ENCODE measurements at regions not wholly inside any gene's neighbourhood (a gene's known extent, or its start where the extent isn't known, plus 50 kb on each side); places are given as distances from the start of the nearest gene placed in this dataset.

- Histone ChIP-seq H3K9me1 (replicated peaks; ENCODE audit: control insufficient read depth, extremely low read depth, insufficient read depth, low read length) (no peaks in the 10 kb centered on the region), H3K4me3 (replicated peaks in 1 of 3; ENCODE audit: insufficient read depth in 1 of 3, low read depth in 1 of 3, low read length in 3 of 3) (no peak overlapping the region), H3K79me2 (ENCODE audit: control insufficient read depth, insufficient read depth, low read length) (no peaks in the 10 kb centered on the region), H4K20me1 (replicated peaks; ENCODE audit: control insufficient read depth, extremely low read depth, insufficient read depth, low read length) (no peaks in the 10 kb centered on the region), H3K4me1 (ENCODE audit: control insufficient read depth, extremely low read depth, insufficient read depth, low read length) (peaks cover 17% of the 10 kb centered on the region), H3K27me3 (ENCODE audit: control insufficient read depth in 2 of 2, insufficient read depth in 2 of 2, low read length in 2 of 2) (no peaks in the 10 kb centered on the region), H2AFZ (ENCODE audit: low read depth, low read length) (peak overlapping the region; percentile 39), H3K9ac (replicated peaks; ENCODE audit: extremely low read depth, insufficient read depth, low read length) (no peak overlapping the region), H3K36me3 (ENCODE audit: control insufficient read depth in 2 of 2, extremely low read depth in 1 of 2, insufficient read depth in 2 of 2, low read length in 2 of 2) (no peaks in the 10 kb centered on the region), H3K27ac (ENCODE audit: insufficient read depth, low read depth, low read length) (peak overlapping the region; percentile 15), H3K9me3 (replicated peaks; ENCODE audit: control insufficient read depth, insufficient read depth, low read length) (no peaks in the 10 kb centered on the region), H3K4me2 (ENCODE audit: insufficient read depth, low read length) (peak overlapping the region; percentile 1)
- ChIA-PET CTCF (no interaction called here), POLR2A (no interaction called here)
- FAIRE-seq: peak; percentile 71
- TSS peak; percentile 74 for BruUV-seq (replicated peaks)
- intact Hi-C loops (cut with micrococcal nuclease) (loop anchor here (2.0 kb wide), 1 partner anchor 59 kb away; the partner anchor contains the start of gene STK38L), dilution Hi-C loops (cut with MboI; ENCODE audit: extremely low pct_ligation_motif_present, low sequenced_read_pairs) (no loop called here)
- peak; percentile 56 for DNase-seq (ENCODE audit: low read depth, low spot score)
- TF ChIP-seq EZH2 (IDR thresholded peaks at IDR 0.05; ENCODE audit: borderline replicate concordance, low read depth, low read length, severe bottlenecking) (no peak), MYC (IDR thresholded peaks at IDR 0.05; ENCODE audit: low read depth, low read length) (no peak), JUN (IDR thresholded peaks at IDR 0.05; ENCODE audit: borderline replicate concordance, insufficient read depth, insufficient read length, low read depth) (no peak), FOS (IDR thresholded peaks at IDR 0.05; ENCODE audit: borderline replicate concordance, insufficient read depth, low read length) (peak; percentile 49), POLR2AphosphoS5 (IDR thresholded peaks at IDR 0.05; ENCODE audit: insufficient read depth, low read depth, low read length) (no peak), MAX (IDR thresholded peaks at IDR 0.05; ENCODE audit: insufficient read depth, insufficient read length) (no peak), GATA2 (IDR thresholded peaks at IDR 0.05; ENCODE audit: insufficient read depth, insufficient read length, low read depth, low read length) (peak; percentile 10)
These were observed 58.7 kb upstream of the STK38L start for GRCh38 chr12:27185234-27186021.

Data from endothelial cell of umbilical vein (primary cell).